ENCODE measurements at regions not wholly inside any gene's neighbourhood (a gene's known extent, or its start where the extent isn't known, plus 50 kb on each side); places are given as distances from the start of the nearest gene placed in this dataset.

DNA sequence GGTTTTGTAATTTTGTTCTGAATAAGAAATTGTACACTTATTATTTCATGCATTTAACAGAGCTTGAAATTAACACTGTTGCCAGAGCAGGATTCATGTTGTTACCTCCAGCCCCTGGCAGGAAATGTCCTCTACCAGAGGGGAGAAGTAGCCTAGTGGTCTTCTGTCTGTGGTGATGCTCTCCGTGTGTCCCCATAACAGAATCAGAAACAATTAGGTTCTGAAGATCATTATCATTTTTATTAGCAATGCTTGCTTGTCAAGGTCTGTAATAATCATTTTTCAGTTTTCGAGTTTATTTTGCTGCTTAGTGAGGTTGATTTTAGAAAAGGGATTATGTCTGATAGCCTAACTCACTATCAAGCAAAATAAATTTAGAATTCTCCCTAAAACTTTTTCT lies 116.6 kb upstream of the CNTNAP5 start:
- TF ChIP-seq EZH2 (IDR thresholded peaks at IDR 0.05; ENCODE audit: borderline replicate concordance, low read depth, low read length, severe bottlenecking) = no peak
- no peak for TF ChIP-seq CTCF (IDR thresholded peaks at IDR 0.05; ENCODE audit: borderline replicate concordance, extremely low read depth, low read length, poor library complexity, severe bottlenecking)

All from DND-41 (cell line).